HG02588 (cell line): ENCODE measurements at regions not wholly inside any gene's neighbourhood (a gene's known extent, or its start where the extent isn't known, plus 50 kb on each side); places are given as distances from the start of the nearest gene placed in this dataset.
A peak's percentile ranks its signal among the peaks of the same experiment; 100 is the strongest.

Experiments
- ATAC-seq: cut with Tn5 transposase; IDR thresholded peaks from one replicate; pipeline ENCODE4 v1.9.1; 2021; ENCODE audit warnings: mild to moderate bottlenecking, moderate library complexity; ENCODE audit not compliant: unreplicated experiment

- ATAC-seq = no peak
Measured at GRCh38 chr3:193780397-193780796, 187.4 kb downstream of the OPA1 start.

- ATAC-seq = no peak
Measured at GRCh38 chr3:193780810-193781478, 187.9 kb downstream of the OPA1 start.

GRCh38 chr3:193782276-193782647, 189.3 kb downstream of the OPA1 start:
- no peak for ATAC-seq

DNA sequence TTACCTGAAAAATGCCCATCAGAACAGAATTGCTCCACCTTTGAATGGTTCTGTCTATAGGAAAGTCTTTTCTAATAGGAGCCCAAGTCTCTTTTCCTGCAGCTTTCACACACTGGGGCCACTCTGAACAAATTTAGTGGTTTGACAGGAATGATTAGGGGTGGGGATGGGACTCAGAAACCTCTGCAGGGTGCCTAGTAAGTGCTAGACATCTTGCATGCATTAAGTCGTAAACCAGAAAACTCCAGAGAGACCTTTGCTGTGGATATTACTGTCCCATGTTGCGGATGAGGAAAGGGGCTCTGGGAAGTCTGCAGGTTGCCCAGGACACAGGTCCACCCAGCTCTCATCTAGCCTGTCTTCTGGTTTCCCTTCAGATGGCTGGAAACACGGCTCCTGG, 189.7 kb downstream of the OPA1 start:
- no peak for ATAC-seq

DNA sequence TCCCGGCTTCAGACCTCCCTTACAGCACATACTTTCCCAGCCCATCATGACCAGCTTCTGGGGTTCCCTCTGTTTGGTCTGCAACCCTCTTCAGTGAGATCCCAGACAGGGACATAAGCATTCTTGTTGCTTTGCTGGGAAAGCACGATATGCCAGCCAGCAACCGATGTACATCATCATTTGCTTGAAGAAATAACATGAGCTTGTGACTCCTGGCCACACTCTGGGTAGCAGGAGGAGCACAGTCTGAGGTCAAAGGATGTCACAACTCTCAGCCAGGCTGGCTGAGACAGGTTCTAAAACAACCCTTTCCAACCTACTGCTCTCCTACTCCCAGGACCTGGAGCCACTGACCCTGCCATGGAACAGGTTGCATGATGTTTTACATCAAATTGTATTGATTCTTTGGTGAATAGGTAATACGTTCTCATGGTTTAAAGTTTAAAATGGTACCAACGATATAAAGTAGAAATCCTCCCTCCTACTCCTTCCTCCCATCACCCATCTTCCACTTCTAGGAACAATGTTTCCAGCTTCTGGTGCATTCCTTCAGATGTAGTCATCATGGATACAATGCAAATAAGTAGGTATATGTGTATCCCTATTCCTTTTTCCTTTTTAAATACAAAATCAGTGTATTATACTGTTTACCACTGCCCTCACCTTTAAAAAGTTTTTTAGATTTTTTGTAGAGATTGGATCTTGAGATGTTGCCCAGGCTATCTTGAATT, 190.3 kb downstream of the OPA1 start:
- ATAC-seq = no peak

DNA sequence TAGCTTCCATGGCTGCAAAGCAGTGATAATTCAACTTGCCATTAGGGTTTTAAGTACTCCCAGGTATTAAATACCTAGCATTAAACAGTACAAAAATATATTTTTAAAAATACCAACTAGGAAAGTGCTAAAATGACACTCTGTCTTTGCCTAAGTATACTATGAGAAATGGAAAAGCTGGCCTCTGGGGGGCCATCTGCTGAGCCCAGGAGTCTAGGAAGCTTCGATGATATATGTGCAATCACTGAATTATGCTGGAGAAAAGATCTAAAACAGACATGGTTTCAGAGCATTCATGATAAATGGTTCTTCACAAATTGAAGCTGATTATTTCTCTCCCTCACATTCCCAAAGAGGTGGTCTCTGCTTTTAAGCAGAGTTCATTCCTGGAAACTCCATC, 191.8 kb downstream of the OPA1 start:
- no peak for ATAC-seq

- no peak for ATAC-seq
Measured at GRCh38 chr3:193787496-193787870, 194.5 kb downstream of the OPA1 start.

- peak; percentile 83 for ATAC-seq
Measured at GRCh38 chr3:193788189-193788991, 195.4 kb downstream of the OPA1 start.

GRCh38 chr3:193789455-193789854, 196.4 kb downstream of the OPA1 start:
- no peak for ATAC-seq

DNA sequence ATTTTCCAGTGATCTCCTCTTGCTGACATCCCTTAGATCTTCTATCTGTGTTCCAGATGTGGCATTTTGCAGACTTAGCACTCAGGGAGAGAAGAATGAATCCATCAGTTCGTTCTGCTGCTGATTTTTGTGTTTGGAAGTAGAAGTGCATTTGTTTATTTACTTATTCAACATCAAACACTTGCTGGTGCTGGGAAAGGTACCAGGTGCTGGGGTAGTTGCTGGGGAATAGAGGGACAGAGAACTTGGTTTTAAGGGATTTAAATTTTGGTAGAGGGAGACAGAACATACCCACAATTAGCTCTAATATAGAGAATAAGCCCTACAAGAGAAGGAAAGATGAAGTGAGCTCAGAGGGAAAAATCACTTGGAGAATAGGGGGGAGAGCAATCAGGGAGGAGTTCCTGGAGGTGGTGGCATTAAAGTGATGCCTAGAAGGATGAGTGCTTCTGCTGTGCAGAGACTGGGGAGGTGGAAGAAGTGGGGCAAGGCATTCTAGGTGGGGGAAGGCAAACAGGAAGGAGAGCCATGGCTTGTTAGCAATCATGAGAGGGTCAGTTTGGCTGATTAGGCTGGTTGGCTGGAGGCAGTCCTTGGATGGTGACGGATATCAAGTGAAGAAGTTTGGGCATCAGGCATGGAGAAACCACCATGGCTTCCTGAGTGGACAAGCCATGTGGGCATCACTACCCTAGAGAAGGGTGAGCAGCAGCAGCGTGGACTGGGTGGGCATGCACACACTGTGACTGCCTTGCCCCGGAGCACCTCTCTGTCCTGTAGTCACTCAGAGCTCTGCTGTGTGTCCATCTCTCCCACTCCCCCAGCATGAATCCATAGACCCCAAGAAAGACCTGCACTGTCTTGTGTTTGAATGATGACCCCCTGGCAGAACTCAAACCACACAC, 197.3 kb downstream of the OPA1 start:
- no peak for ATAC-seq

DNA sequence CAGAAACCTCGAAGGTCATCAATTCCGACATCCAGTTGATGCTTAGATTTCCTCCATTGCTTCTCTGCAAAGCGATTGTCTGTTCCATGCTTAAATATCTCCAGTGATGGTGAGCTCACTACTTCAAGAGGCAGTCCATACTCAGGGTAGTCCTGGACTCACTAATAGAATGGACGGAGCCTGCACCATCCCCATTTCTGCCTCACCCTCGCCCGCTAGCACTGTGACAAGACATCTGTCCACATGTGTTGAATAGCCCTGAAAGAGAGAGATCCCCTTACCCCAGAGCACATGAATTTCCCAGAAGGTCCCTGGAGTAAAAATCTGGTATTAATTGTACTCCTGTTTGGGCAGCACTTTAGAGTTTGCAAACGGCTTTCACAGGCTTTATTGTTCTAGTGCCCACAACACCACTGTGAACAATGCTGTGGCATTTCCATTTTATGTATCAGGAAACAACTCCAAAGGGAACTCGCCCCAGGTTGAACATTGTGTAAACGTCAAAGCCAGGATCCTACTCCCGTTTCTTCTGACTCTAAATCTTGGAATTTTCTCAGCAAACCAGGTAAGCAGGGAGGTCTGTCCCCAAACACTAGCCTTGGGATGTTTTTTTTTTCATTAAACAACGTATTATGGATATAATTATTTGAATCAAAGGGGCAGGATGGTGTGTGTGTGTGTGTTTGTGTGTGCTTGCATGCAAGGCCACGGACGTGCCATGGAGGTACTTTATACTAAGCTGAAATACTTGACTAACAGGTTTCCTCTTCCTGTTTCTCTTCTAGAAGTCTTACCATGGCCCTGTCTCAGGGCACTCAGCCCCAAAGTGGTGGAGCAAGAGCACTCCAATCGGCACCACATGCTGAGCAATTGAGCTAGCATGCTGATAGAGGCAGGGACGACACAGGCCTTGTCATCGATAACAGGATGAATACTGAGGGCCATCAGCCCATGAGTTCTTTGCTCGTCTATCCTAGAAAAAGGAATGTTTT, 198.3 kb downstream of the OPA1 start:
- no peak for ATAC-seq

DNA sequence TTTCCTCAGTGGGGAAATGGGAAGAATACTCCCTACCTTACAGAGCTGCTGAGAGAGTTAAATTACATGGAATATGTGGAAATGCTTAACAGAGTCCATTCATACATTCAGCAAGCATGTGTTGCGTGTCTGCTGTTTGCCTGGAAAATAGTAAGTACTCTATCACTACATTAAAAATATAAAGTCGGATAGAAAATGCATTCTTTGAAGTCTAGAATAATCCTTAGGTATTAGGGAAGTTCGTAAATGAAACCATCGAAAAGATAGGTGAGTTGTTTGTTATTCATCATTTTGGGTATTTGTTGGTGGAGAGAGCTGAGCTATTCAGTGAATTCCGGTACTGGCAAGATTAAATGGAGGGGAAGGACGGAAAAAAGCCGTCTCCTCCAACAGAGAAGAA, 200.1 kb downstream of the OPA1 start:
- no peak for ATAC-seq

GRCh38 chr3:193794002-193794881, 201.2 kb downstream of the OPA1 start:
- no peak for ATAC-seq

GRCh38 chr3:193795062-193795690, 202.2 kb downstream of the OPA1 start:
- no peak for ATAC-seq

- no peak for ATAC-seq
Measured at GRCh38 chr3:193796089-193796488, 203.1 kb downstream of the OPA1 start.

DNA sequence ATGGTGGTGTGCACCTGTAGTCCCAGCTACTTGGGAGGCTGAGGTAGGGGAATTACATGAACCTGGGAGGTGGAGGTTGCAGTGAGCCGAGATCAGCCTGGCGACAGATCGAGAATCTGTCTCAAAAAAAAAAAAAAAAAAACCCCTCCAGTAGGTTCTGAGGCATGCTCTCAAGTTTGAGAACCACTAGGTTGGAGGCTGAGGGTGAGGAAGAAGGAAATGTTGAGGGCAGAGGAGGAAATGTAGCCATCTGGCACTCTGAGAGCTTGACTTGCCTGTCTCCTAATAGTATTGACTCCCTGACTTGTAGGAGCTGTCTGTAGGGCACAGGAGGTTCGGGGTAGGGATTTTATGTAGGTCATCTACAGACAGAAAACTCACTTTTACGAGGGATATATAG, 204.6 kb downstream of the OPA1 start:
- ATAC-seq = no peak

DNA sequence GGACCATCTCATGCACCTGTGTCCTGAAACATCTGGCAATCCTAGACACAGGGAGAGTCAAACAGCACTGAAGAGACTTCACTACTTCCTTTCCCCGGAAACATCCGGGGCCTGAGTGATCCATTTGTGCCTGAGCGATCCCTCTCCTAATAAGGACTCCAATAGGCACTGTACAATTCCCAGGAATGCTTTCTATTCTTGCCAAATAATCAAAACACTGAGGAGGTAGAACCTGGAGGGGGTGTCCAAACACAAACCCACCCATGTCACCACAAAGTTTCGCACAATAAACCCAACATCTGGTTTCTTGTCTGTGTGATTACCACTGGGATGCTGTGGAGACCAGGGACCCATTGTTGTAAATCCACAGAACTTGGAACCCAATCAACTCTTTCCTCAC, 205.0 kb downstream of the OPA1 start:
- ATAC-seq = no peak
